ENCODE measurements at regions not wholly inside any gene's neighbourhood (a gene's known extent, or its start where the extent isn't known, plus 50 kb on each side); places are given as distances from the start of the nearest gene placed in this dataset.

GRCh38 chr2:43031471-43032212 lies 194.8 kb downstream of the ZFP36L2 start:
- DNase-seq: no peak

GRCh38 chr2:43030551-43031307 lies 195.7 kb downstream of the ZFP36L2 start:
- no peak for DNase-seq

GRCh38 chr2:43029186-43029585 lies 197.2 kb downstream of the ZFP36L2 start:
- no peak for DNase-seq

- no peak for DNase-seq
Observed at GRCh38 chr2:43028188-43028587, 198.2 kb downstream of the ZFP36L2 start.

DNA sequence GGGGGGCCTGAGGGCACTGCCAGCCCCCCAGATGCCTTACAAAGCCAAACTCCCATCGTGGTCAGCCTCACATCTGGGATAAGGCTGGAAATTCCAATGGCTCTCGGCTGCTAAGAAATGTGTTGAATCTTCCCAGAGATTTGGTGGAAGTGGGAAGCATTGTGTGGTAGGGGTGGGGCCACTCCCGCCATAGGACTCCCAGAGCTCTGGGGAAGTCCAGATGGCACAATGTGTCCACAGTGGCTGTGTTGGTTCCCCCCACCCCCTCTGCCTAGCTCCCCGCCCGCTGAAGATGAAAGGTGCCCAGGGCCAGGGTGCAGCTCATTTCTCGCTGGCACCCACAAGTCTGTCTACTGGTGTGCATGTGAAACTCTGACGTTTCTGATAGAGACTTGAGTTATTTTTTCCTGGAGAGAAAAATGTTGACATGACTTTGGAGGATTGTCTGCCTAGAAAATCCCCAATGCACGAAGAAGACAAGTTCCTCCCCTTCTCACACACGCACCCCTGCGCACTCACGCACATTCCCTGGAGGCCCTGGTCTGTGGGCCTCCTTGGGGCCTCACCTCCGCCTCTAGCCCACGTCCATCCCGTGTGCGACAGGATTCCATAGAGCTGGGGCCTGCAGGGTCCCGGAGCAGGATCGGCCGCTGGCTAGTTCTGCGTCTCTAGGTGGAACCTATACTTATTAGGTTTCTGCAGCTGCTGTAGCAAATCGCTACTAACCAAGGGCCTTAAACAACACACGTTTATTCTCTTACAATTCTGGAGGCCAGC lies 199.1 kb downstream of the ZFP36L2 start:
- DNase-seq: no peak

GRCh38 chr2:43026426-43027096 lies 199.8 kb downstream of the ZFP36L2 start:
- DNase-seq: no peak

GRCh38 chr2:43025709-43026295 lies 200.6 kb downstream of the ZFP36L2 start:
- DNase-seq: no peak

GRCh38 chr2:43024515-43025011 lies 201.8 kb downstream of the ZFP36L2 start:
- DNase-seq: peak in 2 of 5 donors; percentile 12 to 18

- DNase-seq: no peak
Observed at GRCh38 chr2:43023791-43024514, 202.5 kb downstream of the ZFP36L2 start.

DNA sequence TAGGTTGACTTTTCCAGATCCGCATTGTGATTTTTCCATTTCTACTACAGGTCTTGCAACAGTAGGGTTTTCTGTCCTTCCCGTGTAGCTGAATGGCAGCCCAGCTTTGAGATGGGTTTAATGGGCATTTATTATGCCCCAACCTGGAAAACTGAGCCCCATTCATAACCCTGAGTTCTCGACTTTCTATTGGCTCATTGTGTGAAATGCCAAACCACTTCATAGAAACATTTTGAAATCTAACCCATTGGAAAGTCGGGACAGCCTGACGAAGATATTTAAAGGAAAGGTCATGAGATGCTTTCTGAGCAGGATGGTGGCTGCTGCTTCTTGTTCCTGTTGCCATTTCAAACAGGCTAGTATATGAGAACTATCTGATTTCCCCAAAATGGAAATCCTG lies 203.5 kb downstream of the ZFP36L2 start:
- no peak for DNase-seq

GRCh38 chr2:43021791-43022509 lies 204.5 kb downstream of the ZFP36L2 start:
- no peak for DNase-seq

DNA sequence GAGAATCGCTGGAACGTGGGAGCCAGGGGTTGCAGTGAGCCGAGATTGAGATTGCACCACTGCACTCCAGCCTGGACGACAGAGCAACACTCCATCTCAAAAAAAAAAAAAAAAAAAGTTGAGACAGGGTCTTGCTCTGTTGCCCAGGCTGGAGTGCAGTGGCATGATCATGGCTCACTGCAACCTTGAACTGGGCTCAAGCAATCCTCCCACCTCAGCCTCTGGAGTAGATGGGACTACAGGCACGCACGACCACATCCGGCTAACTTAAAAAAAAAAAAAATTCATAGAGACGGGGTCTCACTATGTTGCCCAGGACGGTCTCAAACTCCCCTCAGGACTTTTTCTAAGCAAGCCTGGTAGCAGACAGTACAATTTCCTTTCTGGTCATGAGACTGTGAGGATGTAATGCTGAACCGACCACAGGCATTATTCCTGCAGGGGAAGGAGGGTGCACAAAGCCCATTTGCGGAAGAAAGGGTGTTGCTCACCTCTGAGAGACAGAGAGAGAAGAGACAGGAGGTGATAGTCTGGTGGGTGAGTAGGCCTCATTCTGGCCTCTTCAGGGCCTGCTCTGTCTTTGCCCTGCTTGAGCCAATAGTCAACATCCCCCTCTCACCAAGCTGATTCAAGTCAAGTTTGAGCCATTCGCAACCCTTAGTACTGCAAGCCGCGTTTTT lies 205.3 kb downstream of the ZFP36L2 start:
- DNase-seq: no peak

DNA sequence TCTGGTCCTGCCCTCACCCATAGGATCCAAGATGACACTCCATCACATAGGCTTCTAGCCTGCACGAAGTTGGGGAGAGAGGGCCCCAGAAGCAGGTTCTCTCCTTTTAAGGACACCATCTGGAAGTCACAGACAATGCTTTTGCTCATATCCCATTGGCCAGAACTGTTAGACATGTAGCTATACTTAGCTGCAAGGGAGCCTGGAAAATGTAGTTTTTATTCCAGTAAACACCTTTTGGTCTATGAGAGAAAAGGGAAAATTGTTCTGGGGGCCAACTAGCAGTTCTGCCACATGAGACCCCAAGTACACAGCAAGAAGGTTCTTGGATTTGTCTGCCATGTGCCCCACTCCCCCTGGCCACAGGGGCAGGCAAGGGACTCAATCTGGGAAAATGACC lies 206.1 kb downstream of the ZFP36L2 start:
- no peak for DNase-seq

- DNase-seq: no peak
Observed at GRCh38 chr2:43019536-43020183, 206.7 kb downstream of the ZFP36L2 start.

GRCh38 chr2:43019025-43019367 lies 207.4 kb downstream of the ZFP36L2 start:
- DNase-seq: no peak

DNA sequence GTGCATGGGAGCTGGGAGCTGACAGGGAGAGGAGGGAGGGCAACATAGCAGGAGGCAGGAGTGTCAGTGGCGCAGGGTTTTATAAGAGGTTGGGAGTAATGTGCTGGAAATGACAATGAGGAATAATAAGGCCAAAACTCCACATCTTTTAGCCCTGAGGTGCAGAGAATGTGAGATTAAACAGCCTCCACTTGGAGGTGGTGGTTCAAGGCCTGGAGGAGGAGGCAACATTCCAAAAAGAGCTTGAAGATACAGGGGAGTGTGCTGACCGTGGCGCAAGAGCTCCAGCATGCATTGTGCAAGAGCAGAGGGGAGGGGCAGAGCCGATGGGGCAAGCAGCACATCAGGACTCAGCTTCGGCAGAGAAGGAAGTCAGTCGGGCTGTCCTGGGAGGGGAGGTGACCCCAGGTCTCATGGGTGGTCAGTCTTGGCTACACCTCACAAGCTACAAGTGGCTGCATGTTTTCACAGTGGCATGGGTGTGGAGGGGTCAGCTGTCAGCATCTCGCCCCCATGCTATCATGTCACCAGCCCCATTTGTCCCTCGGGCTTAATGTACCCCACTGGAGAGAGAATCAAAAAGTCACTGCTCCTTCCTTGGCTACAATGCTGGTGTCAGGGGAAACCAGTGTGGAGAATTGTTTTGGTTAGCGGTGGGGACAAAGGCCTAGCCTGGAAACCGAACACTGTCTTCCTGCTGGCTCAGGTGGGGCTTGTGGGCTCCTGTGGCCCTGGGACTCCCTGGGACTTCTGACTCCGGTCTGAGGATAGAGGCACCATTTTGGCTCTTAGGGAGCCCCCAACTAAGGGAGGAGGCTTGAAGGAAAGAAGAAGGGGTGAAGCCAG lies 208.0 kb downstream of the ZFP36L2 start:
- DNase-seq: no peak

DNA sequence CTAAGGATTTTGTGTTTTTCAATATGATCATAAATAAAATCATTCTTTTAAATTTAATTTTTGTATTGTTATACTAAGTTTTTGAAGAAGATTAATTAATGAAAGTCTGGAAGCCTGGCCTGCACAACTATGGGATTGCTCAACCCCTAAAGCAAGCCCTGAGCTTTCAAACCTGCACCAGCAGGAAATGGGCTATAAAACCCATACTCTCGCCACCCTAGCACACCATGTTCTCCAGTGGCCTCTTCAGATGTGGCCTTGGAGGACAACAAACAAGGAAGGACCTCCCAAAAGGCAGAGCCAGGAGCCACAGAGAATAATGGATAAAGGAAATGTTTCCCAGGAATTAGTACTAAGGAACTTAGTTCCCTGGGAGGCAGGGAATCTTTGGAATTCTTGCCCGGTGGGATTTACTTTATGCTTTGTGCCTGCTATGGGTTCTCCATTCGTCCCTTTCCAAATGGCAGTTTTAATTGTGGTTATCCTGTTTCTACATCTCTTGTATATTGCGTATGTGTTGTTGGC lies 212.5 kb downstream of the ZFP36L2 start:
- no peak for DNase-seq

- DNase-seq: no peak
Observed at GRCh38 chr2:43012966-43013365, 213.4 kb downstream of the ZFP36L2 start.

DNA sequence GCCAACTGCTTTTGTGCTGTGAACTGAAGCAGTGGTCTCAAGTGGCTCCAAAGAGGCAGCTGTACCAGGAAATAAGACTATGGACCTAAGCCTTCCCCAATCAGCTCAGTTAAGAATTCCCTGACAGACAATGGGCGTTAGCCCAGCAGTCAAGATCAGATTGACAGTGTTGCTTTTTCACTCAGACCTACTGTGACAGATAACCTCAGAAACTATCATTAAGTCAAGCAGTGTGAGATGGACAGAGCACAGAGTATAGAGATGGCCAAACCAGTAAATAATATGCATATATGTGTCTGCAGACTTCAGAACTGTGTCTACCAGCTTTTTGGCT lies 215.3 kb downstream of the ZFP36L2 start:
- no peak for DNase-seq
